CD4-positive, alpha-beta memory T cell (primary cell): ENCODE measurements at regions not wholly inside any gene's neighbourhood (a gene's known extent, or its start where the extent isn't known, plus 50 kb on each side); places are given as distances from the start of the nearest gene placed in this dataset.

Source experiments
- CTCF ChIA-PET: fragments of 350-600 bp; sonication (Branson Sonifier 250); formaldehyde crosslinking; loops from one replicate; lab custom pipeline; 2021; ENCODE audit warnings: inconsistent platforms; ENCODE audit not compliant: partially characterized antibody; lab: Charles Lee
- POLR2A ChIA-PET: fragments of 350-600 bp; sonication (Branson Sonifier 250); formaldehyde crosslinking; loops from one replicate; lab custom pipeline; 2021; ENCODE audit not compliant: partially characterized antibody; lab: Charles Lee
- DNase-seq, 5 donors: peaks; one replicate each; pipeline versions ENCODE4 v3.0.0 to v3.0.0-alpha.2; 2020 to 2022; ENCODE audit warnings: mixed read lengths in 1 of 5
- H3K27ac ChIP-seq: one replicate; pipeline ENCODE4 v1.7.0; 2013; ENCODE audit warnings: low read depth, low read length
- H3K27me3 ChIP-seq: 2 replicates; pipeline ENCODE4 v1.7.0; 2013; ENCODE audit warnings: mild to moderate bottlenecking, low read length, moderate library complexity; ENCODE audit not compliant: insufficient read depth
- H3K36me3 ChIP-seq: 2 replicates; pipeline ENCODE4 v1.7.0; 2013; ENCODE audit warnings: mild to moderate bottlenecking, low read length, moderate library complexity; ENCODE audit not compliant: insufficient read depth
- H3K4me1 ChIP-seq: 2 replicates; pipeline ENCODE4 v1.7.0; 2013; ENCODE audit warnings: mild to moderate bottlenecking, low read length, moderate library complexity; ENCODE audit not compliant: insufficient read depth
- H3K4me3 ChIP-seq, 2 donors: one replicate each; pipeline ENCODE4 v1.7.0; 2013; ENCODE audit warnings: low read length in 2 of 2, mild to moderate bottlenecking in 1 of 2
- H3K9me3 ChIP-seq, 2 donors: one replicate each; pipeline ENCODE4 v1.7.0; 2013; ENCODE audit warnings: low read length in 2 of 2, control low read depth in 1 of 2; ENCODE audit not compliant: control insufficient read depth in 1 of 2
- H3K27ac Mint-ChIP-seq, 7 donors: one replicate each; pipeline ENCODE4 v1.8.0; 2020 to 2021; ENCODE audit warnings: mixed read lengths in 7 of 7, mild to moderate bottlenecking in 6 of 7, inconsistent platforms in 3 of 7, moderate library complexity in 3 of 7
- H3K27me3 Mint-ChIP-seq, 2 donors: one replicate each; pipeline ENCODE4 v1.8.0; 2020 to 2021; ENCODE audit warnings: mixed read lengths in 2 of 2
- H3K36me3 Mint-ChIP-seq, 2 donors: one replicate each; pipeline ENCODE4 v1.8.0; 2020 to 2021; ENCODE audit warnings: mixed read lengths in 2 of 2, inconsistent platforms in 1 of 2, mild to moderate bottlenecking in 1 of 2
- H3K4me1 Mint-ChIP-seq, 4 donors: one replicate each; pipeline ENCODE4 v1.8.0; 2020 to 2021; ENCODE audit warnings: mixed read lengths in 4 of 4, mild to moderate bottlenecking in 1 of 4
- H3K4me3 Mint-ChIP-seq, 8 donors: one replicate each; pipeline ENCODE4 v1.8.0; 2020 to 2021; ENCODE audit warnings: mixed read lengths in 8 of 8, mild to moderate bottlenecking in 7 of 8, moderate library complexity in 6 of 8, inconsistent platforms in 3 of 8
- H3K9me3 Mint-ChIP-seq, 8 donors: one replicate each; pipeline ENCODE4 v1.8.0; 2020 to 2021; ENCODE audit warnings: mixed read lengths in 8 of 8, mild to moderate bottlenecking in 5 of 8, inconsistent platforms in 3 of 8, moderate library complexity in 1 of 8
- intact Hi-C: fragments of 100-400 bp; cut with micrococcal nuclease; formaldehyde crosslinking; loops from one replicate; pipeline ENCODE4 v1.15.1; 2023

GRCh38 chrX:6681521-6682145 lies 146.7 kb upstream of the VCX3A start:
- Mint-ChIP-seq H3K27me3 (no peaks in the 10 kb centered on the region), H3K4me3 (no peak overlapping the region), H3K36me3 (no peaks in the 10 kb centered on the region), H3K9me3 (peaks cover 0 to 4% (median 0%) of the 10 kb centered on the region in 8 donors), H3K4me1 (no peaks in the 10 kb centered on the region), H3K27ac (no peak overlapping the region)
- Histone ChIP-seq H3K9me3 (no peaks in the 10 kb centered on the region), H3K4me1 (no peaks in the 10 kb centered on the region), H3K36me3 (no peaks in the 10 kb centered on the region), H3K27me3 (no peaks in the 10 kb centered on the region), H3K4me3 (no peak overlapping the region), H3K27ac (no peak overlapping the region)
- no peak for DNase-seq
- intact Hi-C loops, result no loop called here
- CTCF ChIA-PET, result no interaction called here
- POLR2A ChIA-PET, result no interaction called here

GRCh38 chrX:6679988-6680387 lies 145.1 kb upstream of the VCX3A start:
- Histone ChIP-seq H3K4me1 (no peaks in the 10 kb centered on the region), H3K36me3 (no peaks in the 10 kb centered on the region), H3K9me3 (no peaks in the 10 kb centered on the region), H3K27me3 (no peaks in the 10 kb centered on the region), H3K27ac (no peak overlapping the region), H3K4me3 (no peak overlapping the region)
- Mint-ChIP-seq H3K9me3 (peaks cover 0 to 5% (median 0%) of the 10 kb centered on the region in 8 donors), H3K27me3 (no peaks in the 10 kb centered on the region), H3K36me3 (no peaks in the 10 kb centered on the region), H3K4me1 (no peaks in the 10 kb centered on the region), H3K4me3 (no peak overlapping the region), H3K27ac (no peak overlapping the region)
- intact Hi-C loops, result no loop called here
- DNase-seq, result no peak
- CTCF ChIA-PET, result no interaction called here
- POLR2A ChIA-PET, result no interaction called here

GRCh38 chrX:6679550-6679949 lies 144.6 kb upstream of the VCX3A start:
- Histone ChIP-seq H3K27ac (no peak overlapping the region), H3K9me3 (no peaks in the 10 kb centered on the region), H3K4me1 (no peaks in the 10 kb centered on the region), H3K27me3 (no peaks in the 10 kb centered on the region), H3K36me3 (no peaks in the 10 kb centered on the region), H3K4me3 (no peak overlapping the region)
- no peaks in the 10 kb centered on the region for H3K4me1 Mint-ChIP-seq
- H3K9me3 Mint-ChIP-seq, result peaks cover 0 to 9% (median under 1%) of the 10 kb centered on the region in 8 donors
- H3K36me3 Mint-ChIP-seq, result no peaks in the 10 kb centered on the region
- intact Hi-C loops, result no loop called here
- no peak overlapping the region for H3K27ac Mint-ChIP-seq
- ChIA-PET POLR2A (no interaction called here), CTCF (interaction anchor here (0.7 kb wide), 1 partner anchor 8 kb away, joined by 5 read pairs; no protein-coding TSS in a partner anchor)
- DNase-seq, result no peak
- H3K27me3 Mint-ChIP-seq, result no peaks in the 10 kb centered on the region
- no peak overlapping the region for H3K4me3 Mint-ChIP-seq

GRCh38 chrX:6678313-6678712 lies 143.4 kb upstream of the VCX3A start:
- Histone ChIP-seq H3K27ac (no peak overlapping the region), H3K27me3 (no peaks in the 10 kb centered on the region), H3K4me1 (no peaks in the 10 kb centered on the region), H3K4me3 (no peak overlapping the region), H3K36me3 (no peaks in the 10 kb centered on the region), H3K9me3 (no peaks in the 10 kb centered on the region)
- Mint-ChIP-seq H3K36me3 (no peaks in the 10 kb centered on the region), H3K27me3 (no peaks in the 10 kb centered on the region), H3K9me3 (peaks cover 0 to 9% (median under 1%) of the 10 kb centered on the region in 8 donors), H3K4me3 (no peak overlapping the region), H3K27ac (no peak overlapping the region), H3K4me1 (no peaks in the 10 kb centered on the region)
- CTCF ChIA-PET, result no interaction called here
- POLR2A ChIA-PET, result no interaction called here
- no peak for DNase-seq
- intact Hi-C loops, result no loop called here

GRCh38 chrX:6674734-6675133 lies 139.8 kb upstream of the VCX3A start:
- Mint-ChIP-seq H3K27ac (no peak overlapping the region), H3K27me3 (no peaks in the 10 kb centered on the region), H3K4me1 (no peaks in the 10 kb centered on the region), H3K4me3 (no peak overlapping the region), H3K9me3 (peaks cover 0 to 16% (median 2%) of the 10 kb centered on the region in 8 donors), H3K36me3 (no peaks in the 10 kb centered on the region)
- Histone ChIP-seq H3K27me3 (no peaks in the 10 kb centered on the region), H3K4me3 (no peak overlapping the region), H3K27ac (no peak overlapping the region), H3K9me3 (no peaks in the 10 kb centered on the region), H3K4me1 (no peaks in the 10 kb centered on the region), H3K36me3 (no peaks in the 10 kb centered on the region)
- ChIA-PET CTCF (no interaction called here), POLR2A (no interaction called here)
- intact Hi-C loops, result no loop called here
- no peak for DNase-seq

- H3K36me3 ChIP-seq, result no peaks in the 10 kb centered on the region
- Mint-ChIP-seq H3K27me3 (peaks cover 0 to 1% of the 10 kb centered on the region in 2 donors), H3K4me3 (no peak overlapping the region), H3K36me3 (no peaks in the 10 kb centered on the region), H3K27ac (no peak overlapping the region), H3K9me3 (peaks cover 0 to 22% (median 4%) of the 10 kb centered on the region in 8 donors), H3K4me1 (no peaks in the 10 kb centered on the region)
- no peaks in the 10 kb centered on the region for H3K9me3 ChIP-seq
- no peak overlapping the region for H3K27ac ChIP-seq
- ChIA-PET CTCF (no interaction called here), POLR2A (no interaction called here)
- no peaks in the 10 kb centered on the region for H3K4me1 ChIP-seq
- intact Hi-C loops, result no loop called here
- no peaks in the 10 kb centered on the region for H3K27me3 ChIP-seq
- no peak overlapping the region for H3K4me3 ChIP-seq
- no peak for DNase-seq
Measured at GRCh38 chrX:6667048-6667768, 132.3 kb upstream of the VCX3A start.

GRCh38 chrX:6666624-6667023 lies 131.7 kb upstream of the VCX3A start:
- POLR2A ChIA-PET, result no interaction called here
- no peak for DNase-seq
- CTCF ChIA-PET, result no interaction called here
- Histone ChIP-seq H3K36me3 (no peaks in the 10 kb centered on the region), H3K9me3 (no peaks in the 10 kb centered on the region), H3K4me3 (no peak overlapping the region), H3K27me3 (no peaks in the 10 kb centered on the region), H3K27ac (no peak overlapping the region), H3K4me1 (no peaks in the 10 kb centered on the region)
- intact Hi-C loops, result no loop called here
- no peaks in the 10 kb centered on the region for H3K36me3 Mint-ChIP-seq
- peaks cover 0 to 21% (median 4%) of the 10 kb centered on the region in 8 donors for H3K9me3 Mint-ChIP-seq
- H3K27ac Mint-ChIP-seq, result no peak overlapping the region
- peaks cover 0 to 1% of the 10 kb centered on the region in 2 donors for H3K27me3 Mint-ChIP-seq
- no peaks in the 10 kb centered on the region for H3K4me1 Mint-ChIP-seq
- H3K4me3 Mint-ChIP-seq, result no peak overlapping the region
